Transverse colon (tissue), 4 donors: ENCODE measurements at regions not wholly inside any gene's neighbourhood (a gene's known extent, or its start where the extent isn't known, plus 50 kb on each side); places are given as distances from the start of the nearest gene placed in this dataset.

Experiments
- DNase-seq: peaks from one replicate; pipeline ENCODE4 v3.0.0-alpha.2; 2019
- H3K27ac ChIP-seq, 4 donors: fragments of 200-600 bp; sonication (generic); 2 replicates each; pipeline ENCODE4 v1.5.1; 2016 to 2018; ENCODE audit warnings: inconsistent platforms in 4 of 4
- H3K27me3 ChIP-seq: fragments of 200-600 bp; sonication (generic); 2 replicates; pipeline ENCODE4 v1.5.1; 2017; ENCODE audit warnings: inconsistent platforms
- H3K36me3 ChIP-seq, 4 donors: fragments of 200-600 bp; sonication (generic); 2 replicates each; pipeline ENCODE4 v1.5.1; 2017 to 2019; ENCODE audit warnings: inconsistent platforms in 4 of 4
- H3K4me1 ChIP-seq, 4 donors: fragments of 200-600 bp; sonication (generic); 2 replicates each; pipeline ENCODE4 v1.5.1; 2017 to 2020; ENCODE audit warnings: inconsistent platforms in 4 of 4
- H3K4me3 ChIP-seq, 4 donors: fragments of 200-600 bp; sonication (generic); 1 replicate in 1 of 4; 2 replicates in 3 of 4; pipeline versions ENCODE4 v1.5.1 to v1.6.1; 2017 to 2019; ENCODE audit warnings: inconsistent platforms in 4 of 4
- H3K9me3 ChIP-seq, 2 donors: fragments of 200-600 bp; sonication (generic); 2 replicates each; pipeline ENCODE4 v1.5.1; 2017 to 2019; ENCODE audit warnings: inconsistent platforms in 2 of 2
- CTCF ChIP-seq, 5 experiments: fragments of 200-600 bp in 3 of 5; fragments of 450-650 bp in 2 of 5; sonication (generic) in 3 of 5; IDR thresholded peaks; 1 replicate in 2 of 5; 2 replicates in 3 of 5; pipeline ENCODE4 v1.5.1; 2016 to 2017; ENCODE audit warnings: antibody characterized with exemption in 5 of 5, inconsistent platforms in 3 of 5, mild to moderate bottlenecking in 2 of 5, moderate library complexity in 1 of 5
- EP300 ChIP-seq: sonication (generic); formaldehyde crosslinking; IDR thresholded peaks from one replicate; pipeline ENCODE4 v1.6.1; 2017; ENCODE audit warnings: antibody characterized with exemption, low read depth
- POLR2A ChIP-seq: fragments of 450-650 bp; IDR thresholded peaks from one replicate; pipeline ENCODE4 v1.6.1; 2016; ENCODE audit warnings: antibody characterized with exemption, mild to moderate bottlenecking, moderate library complexity
- POLR2AphosphoS5 ChIP-seq, 3 donors: sonication (generic); formaldehyde crosslinking; IDR thresholded peaks; one replicate each; pipeline ENCODE4 v1.6.1; 2016; ENCODE audit warnings: antibody characterized with exemption in 3 of 3
- WGBS, 2 donors: methylation state at CpG; one replicate each; pipeline ENCODE4 v1.1.5; 2018; ENCODE audit warnings: low coverage in 1 of 2; 5-methylcytosine and 5-hydroxymethylcytosine counted together
- in situ Hi-C, 4 donors: fragments of 200-750 bp; cut with MboI; loops; one replicate each; pipeline versions ENCODE4 v1.15.0 to v1.15.1; 2017; ENCODE audit warnings: low sequenced_read_pairs in 3 of 4, low pct_ligation_motif_present in 1 of 4, low pct_unique_long_range_greater_than_20kb in 1 of 4
- intact Hi-C: fragments of 100-400 bp; cut with DNase I; formaldehyde crosslinking; loops from one replicate; pipeline ENCODE4 v1.15.1; 2023; ENCODE audit warnings: low total_unique reads

GRCh38 chr10:118978316-118978997 lies 51.1 kb upstream of the NANOS1 start:
- WGBS, 2 donors, result 80% methylated on average over 12 of the region's 14 CpGs; no CpG with 5 or more reads in 1 of the 2 donors
- H3K27ac ChIP-seq, result no peak overlapping the region
- H3K36me3 ChIP-seq, result no peaks in the 10 kb centered on the region
- no peaks in the 10 kb centered on the region for H3K27me3 ChIP-seq
- no peak for DNase-seq
- no peak for TF ChIP-seq POLR2A
- TF ChIP-seq EP300, result no peak
- TF ChIP-seq POLR2AphosphoS5 (IDR thresholded peaks at IDR 0.05), result no peak
- no peak for TF ChIP-seq CTCF (IDR thresholded peaks at IDR 0.05)
- no peak overlapping the region for H3K4me3 ChIP-seq
- H3K9me3 ChIP-seq, result no peaks in the 10 kb centered on the region
- in situ Hi-C loops (no loop called here), intact Hi-C loops (no loop called here)
- no peaks in the 10 kb centered on the region for H3K4me1 ChIP-seq

GRCh38 chr10:118978998-118979350 lies 50.5 kb upstream of the NANOS1 start:
- 87 to 91% methylated on average over 3 to 6 of the region's 6 CpGs for WGBS, 2 donors
- DNase-seq, result no peak
- no peaks in the 10 kb centered on the region for H3K9me3 ChIP-seq
- H3K27me3 ChIP-seq, result no peaks in the 10 kb centered on the region
- TF ChIP-seq POLR2AphosphoS5 (IDR thresholded peaks at IDR 0.05) (no peak), EP300 (no peak), CTCF (IDR thresholded peaks at IDR 0.05) (no peak), POLR2A (no peak)
- no peaks in the 10 kb centered on the region for H3K4me1 ChIP-seq
- no peak overlapping the region for H3K4me3 ChIP-seq
- H3K27ac ChIP-seq, result no peak overlapping the region
- in situ Hi-C loops, result no loop called here
- intact Hi-C loops, result no loop called here
- no peaks in the 10 kb centered on the region for H3K36me3 ChIP-seq

- in situ Hi-C loops (no loop called here), intact Hi-C loops (no loop called here)
- no peaks in the 10 kb centered on the region for H3K27me3 ChIP-seq
- no peaks in the 10 kb centered on the region for H3K9me3 ChIP-seq
- no peaks in the 10 kb centered on the region for H3K4me1 ChIP-seq
- no peak for TF ChIP-seq CTCF (IDR thresholded peaks at IDR 0.05)
- TF ChIP-seq POLR2AphosphoS5 (IDR thresholded peaks at IDR 0.05), result no peak
- TF ChIP-seq EP300, result no peak
- DNase-seq, result no peak
- H3K4me3 ChIP-seq, result no peak overlapping the region
- H3K27ac ChIP-seq, result no peak overlapping the region
- WGBS, 2 donors, result 94% methylated on average over 8 of the region's 8 CpGs; no CpG with 5 or more reads in 1 of the 2 donors
- H3K36me3 ChIP-seq, result no peaks in the 10 kb centered on the region
These were observed 49.9 kb upstream of the NANOS1 start for GRCh38 chr10:118979661-118980060.
